A673 (cell line): ENCODE measurements at regions not wholly inside any gene's neighbourhood (a gene's known extent, or its start where the extent isn't known, plus 50 kb on each side); places are given as distances from the start of the nearest gene placed in this dataset.

Source experiments
- BruUV-seq: library from RNA; stranded (reverse); fragments of 400-500 nt; replicated peaks from 2 replicates; lab custom pipeline; 2021; lab: Mats Ljungman, UMichigan
- CTCF ChIA-PET: fragments of 300-600 bp; sonication (Branson Sonifier 250); formaldehyde crosslinking; loops from one replicate; lab custom pipeline; 2022; ENCODE audit warnings: antibody characterized with exemption; lab: Charles Lee
- POLR2A ChIA-PET: fragments of 300-600 bp; sonication (Branson Sonifier 250); formaldehyde crosslinking; loops from one replicate; lab custom pipeline; 2022; ENCODE audit warnings: antibody characterized with exemption; ENCODE audit not compliant: low non-redundant PET; lab: Charles Lee
- DNase-seq: peaks from one replicate; pipeline ENCODE4 v3.0.0-alpha.2; 2015; ENCODE audit warnings: low spot score
- H3K27ac ChIP-seq: fragments of 200-600 bp; sonication (generic); 2 replicates; pipeline ENCODE4 v1.5.1; 2016; ENCODE audit warnings: mixed run types, low read depth, mild to moderate bottlenecking, mixed read lengths, antibody characterized with exemption, low read length; ENCODE audit not compliant: poor library complexity, severe bottlenecking
- H3K27me3 ChIP-seq: fragments of 200-600 bp; sonication (generic); replicated peaks from 2 replicates; pipeline ENCODE4 v1.6.1; 2017; ENCODE audit warnings: mixed run types, low read depth, mild to moderate bottlenecking, mixed read lengths, antibody characterized with exemption, low read length; ENCODE audit not compliant: insufficient read depth, poor library complexity
- H3K36me3 ChIP-seq: fragments of 200-600 bp; sonication (generic); 2 replicates; pipeline ENCODE4 v1.6.1; 2016; ENCODE audit warnings: mixed run types, mild to moderate bottlenecking, mixed read lengths, antibody characterized with exemption, low read length; ENCODE audit not compliant: insufficient read depth, poor library complexity, severe bottlenecking
- H3K4me1 ChIP-seq: fragments of 200-600 bp; sonication (generic); 2 replicates; pipeline ENCODE4 v1.6.1; 2017; ENCODE audit warnings: mixed run types, mild to moderate bottlenecking, mixed read lengths, antibody characterized with exemption, low read length; ENCODE audit not compliant: insufficient read depth, poor library complexity, severe bottlenecking
- H3K4me3 ChIP-seq: fragments of 200-600 bp; sonication (generic); 2 replicates; pipeline ENCODE4 v1.5.1; 2016; ENCODE audit warnings: low read depth, mixed run types, mild to moderate bottlenecking, mixed read lengths, low read length; ENCODE audit not compliant: poor library complexity, severe bottlenecking
- H3K9me3 ChIP-seq: fragments of 200-600 bp; sonication (generic); 2 replicates; pipeline ENCODE4 v1.6.1; 2016; ENCODE audit warnings: mixed run types, low read depth, mild to moderate bottlenecking, mixed read lengths, antibody characterized with exemption, low read length; ENCODE audit not compliant: poor library complexity, severe bottlenecking
- EZH2 ChIP-seq: fragments of 200-600 bp; sonication (generic); IDR thresholded peaks from 2 replicates; pipeline ENCODE4 v1.6.1; 2017; ENCODE audit warnings: borderline replicate concordance, low read depth, mild to moderate bottlenecking, mixed read lengths, antibody characterized with exemption, low read length; ENCODE audit not compliant: poor library complexity, severe bottlenecking
- intact Hi-C: fragments of 100-400 bp; cut with micrococcal nuclease; formaldehyde crosslinking; loops from one replicate; pipeline ENCODE4 v1.10.0; 2022; ENCODE audit not compliant: unreplicated experiment
- TF ChIP-seq, protein P1 (sequence below): fragments of 300-800, 200-600 bp; sonication (generic); conservative IDR thresholded peaks from 2 replicates; pipeline ENCODE4 v1.5.1; 2017; ENCODE audit warnings: low read depth, mild to moderate bottlenecking, antibody characterized with exemption, low read length, moderate library complexity, mixed read lengths

DNA sequence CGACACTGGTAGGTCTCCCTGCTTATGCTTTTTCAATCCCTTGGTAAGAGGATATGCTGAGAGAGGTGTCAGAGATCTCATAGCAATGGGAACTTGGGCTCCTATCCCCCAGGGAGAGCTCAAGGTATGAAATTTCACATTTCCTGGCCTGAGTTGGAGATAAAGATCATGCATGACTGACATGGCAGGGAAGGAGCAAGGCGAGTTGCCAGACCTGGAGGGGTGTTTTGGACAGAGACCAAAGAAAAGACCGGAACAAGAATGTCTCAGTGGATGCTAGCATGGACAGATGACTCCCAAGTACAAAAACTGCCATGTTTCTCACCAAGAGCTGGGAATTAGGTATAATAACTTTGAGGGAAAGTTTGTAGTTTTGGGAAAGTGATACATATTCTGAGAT lies 334.1 kb upstream of the B3GALT2 start:
- BruUV-seq = no TSS peak
- Histone ChIP-seq H3K4me1 (no peaks in the 10 kb centered on the region), H3K27me3 (no peaks in the 10 kb centered on the region), H3K27ac (no peak overlapping the region), H3K4me3 (no peak overlapping the region), H3K36me3 (no peaks in the 10 kb centered on the region), H3K9me3 (no peaks in the 10 kb centered on the region)
- ChIA-PET POLR2A (no interaction called here), CTCF (no interaction called here)
- no peak for DNase-seq
- TF ChIP-seq, protein P1, sequence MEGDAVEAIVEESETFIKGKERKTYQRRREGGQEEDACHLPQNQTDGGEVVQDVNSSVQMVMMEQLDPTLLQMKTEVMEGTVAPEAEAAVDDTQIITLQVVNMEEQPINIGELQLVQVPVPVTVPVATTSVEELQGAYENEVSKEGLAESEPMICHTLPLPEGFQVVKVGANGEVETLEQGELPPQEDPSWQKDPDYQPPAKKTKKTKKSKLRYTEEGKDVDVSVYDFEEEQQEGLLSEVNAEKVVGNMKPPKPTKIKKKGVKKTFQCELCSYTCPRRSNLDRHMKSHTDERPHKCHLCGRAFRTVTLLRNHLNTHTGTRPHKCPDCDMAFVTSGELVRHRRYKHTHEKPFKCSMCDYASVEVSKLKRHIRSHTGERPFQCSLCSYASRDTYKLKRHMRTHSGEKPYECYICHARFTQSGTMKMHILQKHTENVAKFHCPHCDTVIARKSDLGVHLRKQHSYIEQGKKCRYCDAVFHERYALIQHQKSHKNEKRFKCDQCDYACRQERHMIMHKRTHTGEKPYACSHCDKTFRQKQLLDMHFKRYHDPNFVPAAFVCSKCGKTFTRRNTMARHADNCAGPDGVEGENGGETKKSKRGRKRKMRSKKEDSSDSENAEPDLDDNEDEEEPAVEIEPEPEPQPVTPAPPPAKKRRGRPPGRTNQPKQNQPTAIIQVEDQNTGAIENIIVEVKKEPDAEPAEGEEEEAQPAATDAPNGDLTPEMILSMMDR = no peak
- TF ChIP-seq EZH2 = no peak
- intact Hi-C loops = no loop called here

DNA sequence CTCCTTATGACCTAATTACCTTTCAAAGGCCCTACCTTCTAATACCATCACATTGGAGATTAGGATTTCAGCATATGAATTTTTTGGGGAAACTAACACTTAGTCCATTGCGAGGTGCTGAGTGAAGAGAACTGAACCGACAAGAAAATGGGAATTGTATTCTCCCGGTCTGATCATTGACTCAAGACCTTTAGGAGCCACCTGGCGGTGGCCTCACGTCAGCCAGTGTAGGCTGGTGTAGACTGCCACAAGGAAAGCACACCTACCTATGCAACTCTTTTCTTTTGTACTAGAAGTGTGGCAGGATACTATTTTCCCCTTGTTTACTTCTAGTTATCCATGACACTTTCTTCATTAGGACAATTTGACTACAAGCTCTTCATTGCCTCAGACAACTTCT lies 333.5 kb upstream of the B3GALT2 start:
- no peak overlapping the region for H3K27ac ChIP-seq
- no peak for TF ChIP-seq EZH2
- TF ChIP-seq, protein P1 = no peak
- no peaks in the 10 kb centered on the region for H3K27me3 ChIP-seq
- H3K4me1 ChIP-seq = no peaks in the 10 kb centered on the region
- BruUV-seq = no TSS peak
- no peaks in the 10 kb centered on the region for H3K36me3 ChIP-seq
- intact Hi-C loops = no loop called here
- no peaks in the 10 kb centered on the region for H3K9me3 ChIP-seq
- ChIA-PET POLR2A (no interaction called here), CTCF (no interaction called here)
- DNase-seq = no peak
- H3K4me3 ChIP-seq = no peak overlapping the region

DNA sequence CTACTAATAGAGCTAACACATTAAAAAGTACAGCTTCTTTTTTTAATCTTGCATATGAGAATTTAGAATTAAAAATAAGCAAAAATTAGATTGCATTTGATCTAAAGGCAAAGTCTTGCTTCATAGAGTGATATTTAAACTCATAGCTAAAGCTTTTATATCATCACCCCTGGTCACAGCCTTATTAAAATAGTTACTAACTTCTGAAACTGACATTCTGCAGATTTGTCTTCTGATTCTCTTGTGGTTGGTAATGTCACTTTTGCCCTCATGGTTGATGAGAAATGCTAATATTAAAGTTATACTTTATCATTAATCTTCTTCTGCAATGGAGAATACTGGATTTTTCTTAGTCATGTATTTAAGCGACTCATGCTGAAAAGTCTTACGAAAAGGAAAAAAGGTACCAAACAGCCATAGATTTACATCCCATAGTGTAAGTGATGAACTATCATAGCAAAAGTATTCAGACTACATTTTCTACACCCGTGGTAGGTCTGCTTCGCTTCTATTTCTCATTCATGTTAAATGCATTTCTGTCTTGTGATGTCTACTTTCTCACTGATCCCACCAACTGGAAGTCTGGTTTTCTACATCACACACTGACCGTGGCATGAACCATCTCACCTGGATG lies 330.5 kb upstream of the B3GALT2 start:
- Histone ChIP-seq H3K27me3 (no peaks in the 10 kb centered on the region), H3K27ac (no peak overlapping the region), H3K4me3 (no peak overlapping the region), H3K36me3 (no peaks in the 10 kb centered on the region), H3K9me3 (no peaks in the 10 kb centered on the region), H3K4me1 (no peaks in the 10 kb centered on the region)
- no TSS peak for BruUV-seq
- CTCF ChIA-PET = no interaction called here
- intact Hi-C loops = no loop called here
- no peak for DNase-seq
- TF ChIP-seq, protein P1 = no peak
- TF ChIP-seq EZH2 = no peak
- POLR2A ChIA-PET = no interaction called here
